Stomach (tissue), 8 donors: ENCODE measurements at regions not wholly inside any gene's neighbourhood (a gene's known extent, or its start where the extent isn't known, plus 50 kb on each side); places are given as distances from the start of the nearest gene placed in this dataset.

ENCODE experiments used
- DNase-seq, 2 donors: peaks; one replicate each; pipeline versions ENCODE4 v3.0.0 to v3.0.0-alpha.2; 2013 to 2019
- H3K27ac ChIP-seq, 5 donors: fragments of 200-600 bp in 4 of 5; sonication (generic) in 4 of 5; one replicate each; pipeline ENCODE4 v1.5.1; 2013 to 2019; ENCODE audit warnings: mild to moderate bottlenecking in 1 of 5, moderate library complexity in 1 of 5
- H3K27me3 ChIP-seq, 3 donors: fragments of 200-600 bp; sonication (generic); one replicate each; pipeline ENCODE4 v1.5.1; 2017 to 2019; ENCODE audit warnings: mixed run types in 1 of 3
- H3K36me3 ChIP-seq, 4 donors: fragments of 200-600 bp; sonication (generic); 1 replicate in 3 of 4; 2 replicates in 1 of 4; pipeline ENCODE4 v1.5.1; 2016 to 2019
- H3K4me1 ChIP-seq, 4 donors: fragments of 200-600 bp; sonication (generic); one replicate each; pipeline ENCODE4 v1.5.1; 2016 to 2019
- H3K4me3 ChIP-seq, 4 donors: fragments of 200-600 bp; sonication (generic) in 3 of 4; one replicate each; pipeline ENCODE4 v1.5.1; 2016 to 2019; ENCODE audit warnings: mild to moderate bottlenecking in 1 of 4
- H3K9me3 ChIP-seq, 4 donors: fragments of 200-600 bp; sonication (generic); one replicate each; pipeline ENCODE4 v1.5.1; 2016 to 2019
- CTCF ChIP-seq, 7 experiments: fragments of 450-650 bp in 4 of 7; fragments of 200-600 bp in 3 of 7; sonication (generic) in 3 of 7; IDR thresholded peaks; one replicate each; pipeline ENCODE4 v1.5.1; 2016 to 2019; ENCODE audit warnings: antibody characterized with exemption in 7 of 7, control low read depth in 2 of 7, mild to moderate bottlenecking in 1 of 7
- EP300 ChIP-seq: sonication (generic); formaldehyde crosslinking; IDR thresholded peaks from one replicate; pipeline ENCODE4 v1.6.1; 2017; ENCODE audit warnings: antibody characterized with exemption
- POLR2A ChIP-seq, 4 donors: fragments of 450-650 bp; IDR thresholded peaks; one replicate each; pipeline ENCODE4 v1.6.1; 2016; ENCODE audit warnings: antibody characterized with exemption in 4 of 4, control low read depth in 2 of 4, mild to moderate bottlenecking in 1 of 4, moderate library complexity in 1 of 4
- POLR2AphosphoS5 ChIP-seq, 3 donors: sonication (generic); formaldehyde crosslinking; IDR thresholded peaks; one replicate each; pipeline ENCODE4 v1.6.1; 2016; ENCODE audit warnings: antibody characterized with exemption in 3 of 3
- WGBS, 5 donors: extraction: QIAGEN DNeasy Blood & Tissue Kit in 3 of 5; methylation state at CpG; one replicate each; pipeline versions ENCODE4 v1.1.5 to v1.1.7; 2013 to 2018; 5-methylcytosine and 5-hydroxymethylcytosine counted together
- intact Hi-C: fragments of 100-400 bp; cut with DNase I; formaldehyde crosslinking; loops from one replicate; pipeline ENCODE4 v1.15.1; 2023; ENCODE audit warnings: low total_unique reads
- donor health status: healthy with polysubstance abuse.
- donor health status: Bipolar disorder and iron deficiency.
- donor health status: healthy.

GRCh38 chr6:170029416-170030283, 261.2 kb downstream of the DLL1 start:
- H3K36me3 ChIP-seq = no peaks in the 10 kb centered on the region
- peaks cover 19 to 64% (median 39%) of the 10 kb centered on the region in 4 donors for H3K4me1 ChIP-seq
- no peaks in the 10 kb centered on the region for H3K27me3 ChIP-seq
- H3K4me3 ChIP-seq = no peak overlapping the region
- DNase-seq = peak in 1 of 2 donors; percentile 11
- intact Hi-C loops = no loop called here
- 83 to 89% (median 84%) methylated on average over 19 to 23 of the region's 23 CpGs for WGBS, 5 donors
- TF ChIP-seq EP300 = no peak
- no peak for TF ChIP-seq CTCF (IDR thresholded peaks at IDR 0.05)
- no peak for TF ChIP-seq POLR2AphosphoS5 (IDR thresholded peaks at IDR 0.05)
- no peak for TF ChIP-seq POLR2A (IDR thresholded peaks at IDR 0.05)
- H3K9me3 ChIP-seq = peaks cover 0 to 5% (median 4%) of the 10 kb centered on the region in 4 donors
- no peak overlapping the region for H3K27ac ChIP-seq

- no peak overlapping the region for H3K4me3 ChIP-seq
- intact Hi-C loops = no loop called here
- H3K27me3 ChIP-seq = peaks cover 0 to 1% (median 0%) of the 10 kb centered on the region in 3 donors
- WGBS, 5 donors = 65 to 74% (median 69%) methylated on average over 18 to 23 of the region's 23 CpGs
- H3K36me3 ChIP-seq = no peaks in the 10 kb centered on the region
- peaks cover 0 to 5% (median 4%) of the 10 kb centered on the region in 4 donors for H3K9me3 ChIP-seq
- peaks cover 19 to 69% (median 39%) of the 10 kb centered on the region in 4 donors for H3K4me1 ChIP-seq
- peak in 1 of 2 donors; percentile 27 for DNase-seq
- no peak for TF ChIP-seq POLR2A (IDR thresholded peaks at IDR 0.05)
- TF ChIP-seq POLR2AphosphoS5 (IDR thresholded peaks at IDR 0.05) = no peak
- TF ChIP-seq CTCF (IDR thresholded peaks at IDR 0.05) = no peak
- no peak for TF ChIP-seq EP300
- H3K27ac ChIP-seq = no peak overlapping the region
Measured at GRCh38 chr6:170028629-170029345, 262.1 kb downstream of the DLL1 start.

- Histone ChIP-seq H3K4me3 (no peak overlapping the region), H3K36me3 (no peaks in the 10 kb centered on the region), H3K4me1 (peaks cover 19 to 78% (median 45%) of the 10 kb centered on the region in 4 donors), H3K27ac (peak overlapping the region in 1 of 5 donors; percentile 75), H3K27me3 (peaks cover 0 to 12% (median 8%) of the 10 kb centered on the region in 3 donors), H3K9me3 (no peaks in the 10 kb centered on the region)
- peak in 1 of 2 donors; percentile 4 for DNase-seq
- intact Hi-C loops = no loop called here
- TF ChIP-seq EP300 (no peak), POLR2A (IDR thresholded peaks at IDR 0.05) (no peak), POLR2AphosphoS5 (IDR thresholded peaks at IDR 0.05) (no peak), CTCF (IDR thresholded peaks at IDR 0.05) (no peak)
- WGBS, 5 donors = 91 to 99% (median 94%) methylated on average over 4 of the region's 4 CpGs
Measured at GRCh38 chr6:170027647-170028043, 263.2 kb downstream of the DLL1 start.
